ENCODE measurements at regions not wholly inside any gene's neighbourhood (a gene's known extent, or its start where the extent isn't known, plus 50 kb on each side); places are given as distances from the start of the nearest gene placed in this dataset.

DNA sequence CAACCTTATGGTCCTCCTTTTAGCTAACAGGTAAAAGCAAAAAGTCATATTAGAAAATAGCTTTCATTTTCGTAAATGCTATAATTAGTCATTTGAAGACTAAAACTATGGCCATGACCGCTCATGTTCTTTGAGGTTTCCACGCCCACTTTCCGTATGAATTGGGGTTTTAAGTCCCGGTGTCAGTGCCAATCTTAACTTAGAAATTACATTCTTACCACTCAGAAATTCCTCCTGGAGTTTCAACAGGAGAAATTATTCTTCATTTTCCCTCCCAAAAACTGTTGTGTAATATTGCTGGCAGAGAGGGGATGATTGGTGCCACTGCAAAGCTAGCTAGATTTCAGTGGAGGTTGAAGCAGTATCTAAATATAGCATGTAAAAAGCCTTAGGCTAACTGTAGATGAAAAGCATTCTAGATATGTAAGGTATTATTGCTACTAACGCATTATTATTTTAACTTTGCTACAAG, 71.0 kb upstream of the MDFIC2 start:
- no peak overlapping the region for H2AFZ ChIP-seq (ENCODE audit: low read depth, low read length, severe bottlenecking)
- H3K4me3 ChIP-seq (ENCODE audit: insufficient read depth, low read length, poor library complexity, severe bottlenecking): no peak overlapping the region
- H3K27me3 ChIP-seq (ENCODE audit: low read length): no peaks in the 10 kb centered on the region
- no peaks in the 10 kb centered on the region for H3K79me2 ChIP-seq (ENCODE audit: insufficient read depth, low read length)
- H3F3A ChIP-seq (ENCODE audit: insufficient read depth): no peaks in the 10 kb centered on the region
- no peaks in the 10 kb centered on the region for H3K9me2 ChIP-seq (replicated peaks; ENCODE audit: insufficient read depth, low read length)
- H4K20me1 ChIP-seq (ENCODE audit: low read depth, low read length): no peaks in the 10 kb centered on the region
- no peak overlapping the region for H3K27ac ChIP-seq (ENCODE audit: low read depth, low read length)
- no peaks in the 10 kb centered on the region for H3K9me3 ChIP-seq (ENCODE audit: insufficient read depth, low read length)
- H3K36me3 ChIP-seq (ENCODE audit: low read length): no peaks in the 10 kb centered on the region
- TF ChIP-seq EZH2phosphoT487 (conservative IDR thresholded peaks at IDR 0.05; ENCODE audit: low read length): no peak
- TF ChIP-seq, protein P1, sequence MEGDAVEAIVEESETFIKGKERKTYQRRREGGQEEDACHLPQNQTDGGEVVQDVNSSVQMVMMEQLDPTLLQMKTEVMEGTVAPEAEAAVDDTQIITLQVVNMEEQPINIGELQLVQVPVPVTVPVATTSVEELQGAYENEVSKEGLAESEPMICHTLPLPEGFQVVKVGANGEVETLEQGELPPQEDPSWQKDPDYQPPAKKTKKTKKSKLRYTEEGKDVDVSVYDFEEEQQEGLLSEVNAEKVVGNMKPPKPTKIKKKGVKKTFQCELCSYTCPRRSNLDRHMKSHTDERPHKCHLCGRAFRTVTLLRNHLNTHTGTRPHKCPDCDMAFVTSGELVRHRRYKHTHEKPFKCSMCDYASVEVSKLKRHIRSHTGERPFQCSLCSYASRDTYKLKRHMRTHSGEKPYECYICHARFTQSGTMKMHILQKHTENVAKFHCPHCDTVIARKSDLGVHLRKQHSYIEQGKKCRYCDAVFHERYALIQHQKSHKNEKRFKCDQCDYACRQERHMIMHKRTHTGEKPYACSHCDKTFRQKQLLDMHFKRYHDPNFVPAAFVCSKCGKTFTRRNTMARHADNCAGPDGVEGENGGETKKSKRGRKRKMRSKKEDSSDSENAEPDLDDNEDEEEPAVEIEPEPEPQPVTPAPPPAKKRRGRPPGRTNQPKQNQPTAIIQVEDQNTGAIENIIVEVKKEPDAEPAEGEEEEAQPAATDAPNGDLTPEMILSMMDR (IDR thresholded peaks at IDR 0.05; ENCODE audit: insufficient read depth, low read length, poor library complexity, severe bottlenecking): no peak
- H3K4me2 ChIP-seq (ENCODE audit: low read depth, low read length, poor library complexity, severe bottlenecking): no peak overlapping the region
- H3K9ac ChIP-seq (ENCODE audit: low read length): no peak overlapping the region

DNA sequence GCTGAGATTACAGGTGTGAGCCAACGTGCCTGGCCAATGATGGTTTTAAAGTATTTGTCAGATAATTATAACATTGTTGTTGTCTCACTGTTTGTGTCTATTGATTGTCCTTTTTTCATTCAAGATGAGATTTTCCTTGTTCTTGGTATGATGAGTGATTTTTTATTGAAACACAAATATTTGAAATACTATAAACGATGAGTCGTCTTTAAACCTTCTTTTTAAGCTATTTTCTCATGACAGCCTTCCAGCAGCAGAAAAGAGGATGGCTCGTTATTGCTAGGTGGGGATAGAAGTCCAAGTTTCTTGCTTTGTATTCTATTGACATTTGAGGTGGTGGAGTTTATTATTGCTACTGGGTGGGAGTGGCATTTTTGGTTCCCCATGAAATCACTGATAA, 61.7 kb upstream of the MDFIC2 start:
- Histone ChIP-seq H3K9me2 (replicated peaks; ENCODE audit: insufficient read depth, low read length) (no peaks in the 10 kb centered on the region), H3K4me2 (ENCODE audit: low read depth, low read length, poor library complexity, severe bottlenecking) (no peak overlapping the region), H3K27me3 (ENCODE audit: low read length) (no peaks in the 10 kb centered on the region), H3K9me3 (ENCODE audit: insufficient read depth, low read length) (no peaks in the 10 kb centered on the region), H3K36me3 (ENCODE audit: low read length) (no peaks in the 10 kb centered on the region), H2AFZ (ENCODE audit: low read depth, low read length, severe bottlenecking) (no peak overlapping the region), H4K20me1 (ENCODE audit: low read depth, low read length) (no peaks in the 10 kb centered on the region), H3K4me3 (ENCODE audit: insufficient read depth, low read length, poor library complexity, severe bottlenecking) (no peak overlapping the region), H3K27ac (ENCODE audit: low read depth, low read length) (no peak overlapping the region), H3F3A (ENCODE audit: insufficient read depth) (no peaks in the 10 kb centered on the region), H3K9ac (ENCODE audit: low read length) (no peak overlapping the region), H3K79me2 (ENCODE audit: insufficient read depth, low read length) (no peaks in the 10 kb centered on the region)
- TF ChIP-seq, protein P1 (IDR thresholded peaks at IDR 0.05; ENCODE audit: insufficient read depth, low read length, poor library complexity, severe bottlenecking): no peak
- TF ChIP-seq EZH2phosphoT487 (conservative IDR thresholded peaks at IDR 0.05; ENCODE audit: low read length): no peak

Data from SU-DHL-6 (cell line).